Loucy (cell line): ENCODE measurements at regions not wholly inside any gene's neighbourhood (a gene's known extent, or its start where the extent isn't known, plus 50 kb on each side); places are given as distances from the start of the nearest gene placed in this dataset.

Source experiments
- H2AFZ ChIP-seq: fragments of 200-600 bp; sonication (generic); 2 replicates; pipeline ENCODE4 v1.6.0; 2016; ENCODE audit warnings: antibody characterized with exemption, mild to moderate bottlenecking, low read length, moderate library complexity
- H3F3A ChIP-seq: fragments of 200-600 bp; 2 replicates; pipeline ENCODE4 v1.6.0; 2016; ENCODE audit warnings: antibody characterized with exemption, low read depth, mild to moderate bottlenecking
- H3K27me3 ChIP-seq: fragments of 200-600 bp; sonication (generic); 2 replicates; pipeline ENCODE4 v1.6.1; 2014; ENCODE audit warnings: low read length, mild to moderate bottlenecking; ENCODE audit not compliant: insufficient read depth, poor library complexity, severe bottlenecking
- H3K36me3 ChIP-seq: fragments of 200-600 bp; sonication (generic); 2 replicates; pipeline ENCODE4 v1.6.1; 2016; ENCODE audit warnings: low read length; ENCODE audit not compliant: insufficient read depth
- H3K4me1 ChIP-seq: fragments of 200-600 bp; sonication (generic); 2 replicates; pipeline ENCODE4 v1.5.1; 2014; ENCODE audit warnings: low read length, mild to moderate bottlenecking; ENCODE audit not compliant: insufficient read depth, poor library complexity, severe bottlenecking
- H3K4me2 ChIP-seq: fragments of 200-600 bp; sonication (generic); 2 replicates; pipeline ENCODE4 v1.6.0; 2014; ENCODE audit warnings: antibody characterized with exemption, low read length, low read depth, mild to moderate bottlenecking; ENCODE audit not compliant: poor library complexity, severe bottlenecking
- H3K4me3 ChIP-seq: fragments of 200-600 bp; sonication (generic); 2 replicates; pipeline ENCODE4 v1.5.1; 2014; ENCODE audit warnings: low read length, mild to moderate bottlenecking, mixed read lengths; ENCODE audit not compliant: poor library complexity, severe bottlenecking
- H3K79me2 ChIP-seq: fragments of 200-600 bp; sonication (generic); 2 replicates; pipeline ENCODE4 v1.6.1; 2014; ENCODE audit warnings: low read length; ENCODE audit not compliant: insufficient read depth
- H3K9ac ChIP-seq: fragments of 200-600 bp; sonication (generic); 2 replicates; pipeline ENCODE4 v1.6.0; 2014; ENCODE audit warnings: mild to moderate bottlenecking, low read depth, low read length, moderate library complexity; ENCODE audit not compliant: poor library complexity, severe bottlenecking
- H3K9me2 ChIP-seq: fragments of 200-600 bp; sonication (generic); replicated peaks from 2 replicates; pipeline ENCODE4 v1.6.1; 2016; ENCODE audit warnings: low read depth, low read length, mixed read lengths
- H3K9me3 ChIP-seq: fragments of 200-600 bp; sonication (generic); 2 replicates; pipeline ENCODE4 v1.6.1; 2014; ENCODE audit warnings: mild to moderate bottlenecking, antibody characterized with exemption, low read length, low read depth; ENCODE audit not compliant: insufficient read depth
- H4K20me1 ChIP-seq: fragments of 200-600 bp; sonication (generic); 2 replicates; pipeline ENCODE4 v1.6.0; 2014; ENCODE audit warnings: antibody characterized with exemption, low read length, mild to moderate bottlenecking; ENCODE audit not compliant: insufficient read depth, poor library complexity, severe bottlenecking
- EZH2phosphoT487 ChIP-seq: fragments of 200-600 bp; IDR thresholded peaks from 2 replicates; pipeline ENCODE4 v1.6.1; 2018; ENCODE audit warnings: antibody characterized with exemption, mild to moderate bottlenecking, moderate library complexity, borderline replicate concordance
- TF ChIP-seq, protein P1 (sequence below): fragments of 200-600 bp; sonication (generic); conservative IDR thresholded peaks from 2 replicates; pipeline ENCODE4 v1.5.1; 2014; ENCODE audit warnings: mild to moderate bottlenecking, antibody characterized with exemption, low read length

DNA sequence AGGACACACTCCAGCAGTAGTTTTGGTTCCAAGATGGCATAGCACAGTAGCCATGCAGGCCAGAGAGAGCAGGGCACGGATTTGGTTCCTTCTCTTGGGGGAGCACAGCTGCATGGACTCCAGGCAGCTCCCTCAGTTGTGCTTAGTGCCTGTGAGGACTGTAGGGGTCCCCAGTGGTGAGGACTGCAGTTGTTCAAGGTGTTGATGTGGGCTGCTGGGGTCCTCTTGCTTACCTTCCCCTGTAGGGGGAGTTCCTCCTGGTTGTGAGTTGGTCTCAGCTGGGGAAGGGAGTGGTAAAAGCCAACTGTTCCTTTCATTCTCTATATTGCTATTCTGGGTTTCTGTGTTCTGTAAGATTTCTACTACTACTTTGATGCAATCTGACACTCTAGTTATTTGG is 606.5 kb downstream of the MAGEB5 start:
- H4K20me1 ChIP-seq, result no peaks in the 10 kb centered on the region
- H3K9ac ChIP-seq, result no peak overlapping the region
- H3K4me1 ChIP-seq, result no peaks in the 10 kb centered on the region
- no peaks in the 10 kb centered on the region for H3K79me2 ChIP-seq
- no peaks in the 10 kb centered on the region for H3K27me3 ChIP-seq
- H3K4me2 ChIP-seq, result no peak overlapping the region
- TF ChIP-seq, protein P1, sequence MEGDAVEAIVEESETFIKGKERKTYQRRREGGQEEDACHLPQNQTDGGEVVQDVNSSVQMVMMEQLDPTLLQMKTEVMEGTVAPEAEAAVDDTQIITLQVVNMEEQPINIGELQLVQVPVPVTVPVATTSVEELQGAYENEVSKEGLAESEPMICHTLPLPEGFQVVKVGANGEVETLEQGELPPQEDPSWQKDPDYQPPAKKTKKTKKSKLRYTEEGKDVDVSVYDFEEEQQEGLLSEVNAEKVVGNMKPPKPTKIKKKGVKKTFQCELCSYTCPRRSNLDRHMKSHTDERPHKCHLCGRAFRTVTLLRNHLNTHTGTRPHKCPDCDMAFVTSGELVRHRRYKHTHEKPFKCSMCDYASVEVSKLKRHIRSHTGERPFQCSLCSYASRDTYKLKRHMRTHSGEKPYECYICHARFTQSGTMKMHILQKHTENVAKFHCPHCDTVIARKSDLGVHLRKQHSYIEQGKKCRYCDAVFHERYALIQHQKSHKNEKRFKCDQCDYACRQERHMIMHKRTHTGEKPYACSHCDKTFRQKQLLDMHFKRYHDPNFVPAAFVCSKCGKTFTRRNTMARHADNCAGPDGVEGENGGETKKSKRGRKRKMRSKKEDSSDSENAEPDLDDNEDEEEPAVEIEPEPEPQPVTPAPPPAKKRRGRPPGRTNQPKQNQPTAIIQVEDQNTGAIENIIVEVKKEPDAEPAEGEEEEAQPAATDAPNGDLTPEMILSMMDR, result no peak
- TF ChIP-seq EZH2phosphoT487, result no peak
- H3K36me3 ChIP-seq, result no peaks in the 10 kb centered on the region
- H3K9me3 ChIP-seq, result no peaks in the 10 kb centered on the region
- no peaks in the 10 kb centered on the region for H3F3A ChIP-seq
- no peaks in the 10 kb centered on the region for H3K9me2 ChIP-seq
- H2AFZ ChIP-seq, result no peak overlapping the region
- no peak overlapping the region for H3K4me3 ChIP-seq

DNA sequence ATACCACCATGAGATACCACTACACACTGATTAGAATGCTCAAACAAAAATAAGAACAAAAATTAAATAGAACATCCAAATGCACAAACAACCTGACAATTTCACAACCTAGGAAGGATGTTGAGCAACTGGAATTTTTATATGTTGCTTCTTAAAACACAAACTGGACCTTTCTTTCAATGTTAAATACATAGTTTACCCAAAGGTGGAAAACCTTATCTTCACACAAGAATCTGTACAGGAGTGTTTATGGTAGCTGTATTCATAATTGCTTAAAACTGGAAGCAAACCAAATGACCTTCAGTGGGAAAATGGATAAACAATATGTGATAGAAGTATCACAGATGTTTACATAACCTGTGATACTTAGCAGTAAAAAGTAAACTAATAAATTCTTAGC is 573.8 kb downstream of the MAGEB5 start:
- Histone ChIP-seq H3K4me1 (no peaks in the 10 kb centered on the region), H3F3A (no peaks in the 10 kb centered on the region), H4K20me1 (no peaks in the 10 kb centered on the region), H3K4me3 (no peak overlapping the region), H3K9ac (no peak overlapping the region), H3K9me2 (no peaks in the 10 kb centered on the region), H3K79me2 (no peaks in the 10 kb centered on the region), H3K4me2 (no peak overlapping the region), H3K27me3 (no peaks in the 10 kb centered on the region), H3K9me3 (no peaks in the 10 kb centered on the region), H2AFZ (no peak overlapping the region), H3K36me3 (no peaks in the 10 kb centered on the region)
- TF ChIP-seq, protein P1, result no peak
- no peak for TF ChIP-seq EZH2phosphoT487

DNA sequence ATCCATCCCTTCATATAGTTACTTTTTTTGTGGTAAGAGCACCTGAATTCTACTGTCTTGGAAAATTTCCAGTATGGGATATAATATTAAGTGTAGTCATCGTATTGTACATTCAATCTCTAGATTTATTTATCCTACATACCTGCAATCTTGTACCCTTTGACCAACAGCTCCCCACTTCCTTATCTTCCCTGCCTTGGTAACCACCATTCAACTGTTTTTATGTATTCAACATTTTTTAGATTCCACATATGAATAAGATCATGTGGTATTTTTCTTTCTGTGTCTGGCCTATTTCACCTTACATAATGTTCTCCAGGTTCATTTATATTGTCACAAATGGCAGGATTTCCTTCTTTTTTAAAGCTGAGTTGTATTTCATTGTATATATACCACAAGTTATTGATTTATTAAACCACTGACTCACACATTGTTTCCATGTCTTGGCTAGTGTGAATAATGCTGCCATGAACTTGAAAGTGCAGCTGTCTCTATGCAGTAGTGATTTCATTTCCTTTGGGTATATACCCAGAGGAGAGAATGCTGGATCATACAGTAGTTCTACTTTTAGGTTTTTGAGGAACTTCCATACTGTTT is 572.5 kb downstream of the MAGEB5 start:
- H3K9me3 ChIP-seq, result no peaks in the 10 kb centered on the region
- no peaks in the 10 kb centered on the region for H3K79me2 ChIP-seq
- H2AFZ ChIP-seq, result no peak overlapping the region
- no peaks in the 10 kb centered on the region for H3F3A ChIP-seq
- H3K9ac ChIP-seq, result no peak overlapping the region
- no peaks in the 10 kb centered on the region for H3K36me3 ChIP-seq
- H3K4me1 ChIP-seq, result no peaks in the 10 kb centered on the region
- no peak overlapping the region for H3K4me2 ChIP-seq
- no peaks in the 10 kb centered on the region for H4K20me1 ChIP-seq
- H3K9me2 ChIP-seq, result no peaks in the 10 kb centered on the region
- no peak for TF ChIP-seq EZH2phosphoT487
- TF ChIP-seq, protein P1, result no peak
- H3K27me3 ChIP-seq, result no peaks in the 10 kb centered on the region
- no peak overlapping the region for H3K4me3 ChIP-seq
